ENCODE measurements at regions not wholly inside any gene's neighbourhood (a gene's known extent, or its start where the extent isn't known, plus 50 kb on each side); places are given as distances from the start of the nearest gene placed in this dataset.
"Not testable (repeated sequence)": the region's sequence is repeated elsewhere in the genome, so short reads cannot be mapped to it uniquely, and the experiment has no call there.

- no peaks in the 10 kb centered on the region for H3K4me1 ChIP-seq (ENCODE audit: insufficient read depth, low read length, poor library complexity, severe bottlenecking)
- H3K9me3 ChIP-seq (ENCODE audit: low read length) = no peaks in the 10 kb centered on the region
- H4K20me1 ChIP-seq (ENCODE audit: insufficient read depth, low read length) = no peaks in the 10 kb centered on the region
- intact Hi-C loops (cut with micrococcal nuclease; ENCODE audit: unreplicated experiment) = no loop called here
- no peak overlapping the region for H3K4me3 ChIP-seq (ENCODE audit: low read depth, low read length, poor library complexity, severe bottlenecking)
- POLR2A ChIA-PET = no interaction called here
- H3K36me3 ChIP-seq (ENCODE audit: insufficient read depth, low read length) = no peaks in the 10 kb centered on the region
- no peak overlapping the region for H3K4me2 ChIP-seq (ENCODE audit: low read length)
- DNase-seq (ENCODE audit: low spot score) = no peak
- CTCF ChIA-PET (ENCODE audit: unreplicated experiment) = no interaction called here
- H3K27ac ChIP-seq (ENCODE audit: low read depth, low read length, poor library complexity, severe bottlenecking) = no peak overlapping the region
- no peak overlapping the region for H2AFZ ChIP-seq (ENCODE audit: low read length)
- no peaks in the 10 kb centered on the region for H3K79me2 ChIP-seq (ENCODE audit: insufficient read depth, low read depth, low read length)
- H3K9me2 ChIP-seq (ENCODE audit: insufficient read depth, low read length) = no peaks in the 10 kb centered on the region
- TF ChIP-seq CTCF (conservative IDR thresholded peaks at IDR 0.05; ENCODE audit: low read length) (no peak), EZH2phosphoT487 (IDR thresholded peaks at IDR 0.05; ENCODE audit: borderline replicate concordance, low read depth, low read length) (no peak)
- no TSS peak for BruUV-seq (replicated peaks)
These were observed 145.9 kb downstream of the RTP5 start for GRCh38 chr2:242015108-242016065.

- no peak for DNase-seq (ENCODE audit: low spot score)
- no peaks in the 10 kb centered on the region for H3K36me3 ChIP-seq (ENCODE audit: insufficient read depth, low read length)
- BruUV-seq (replicated peaks) = no TSS peak
- no peaks in the 10 kb centered on the region for H3K79me2 ChIP-seq (ENCODE audit: insufficient read depth, low read depth, low read length)
- no peak overlapping the region for H2AFZ ChIP-seq (ENCODE audit: low read length)
- H3K9me2 ChIP-seq (ENCODE audit: insufficient read depth, low read length) = no peaks in the 10 kb centered on the region
- TF ChIP-seq CTCF (conservative IDR thresholded peaks at IDR 0.05; ENCODE audit: low read length) = no peak
- H3K27ac ChIP-seq (ENCODE audit: low read depth, low read length, poor library complexity, severe bottlenecking) = no peak overlapping the region
- POLR2A ChIA-PET = no interaction called here
- H3K4me3 ChIP-seq (ENCODE audit: low read depth, low read length, poor library complexity, severe bottlenecking) = no peak overlapping the region
- no peaks in the 10 kb centered on the region for H3K9me3 ChIP-seq (ENCODE audit: low read length)
- CTCF ChIA-PET (ENCODE audit: unreplicated experiment) = no interaction called here
- intact Hi-C loops (cut with micrococcal nuclease; ENCODE audit: unreplicated experiment) = no loop called here
- no peaks in the 10 kb centered on the region for H3K4me1 ChIP-seq (ENCODE audit: insufficient read depth, low read length, poor library complexity, severe bottlenecking)
- H4K20me1 ChIP-seq (ENCODE audit: insufficient read depth, low read length) = no peaks in the 10 kb centered on the region
- H3K4me2 ChIP-seq (ENCODE audit: low read length) = no peak overlapping the region
These were observed 147.6 kb downstream of the RTP5 start for GRCh38 chr2:242017086-242017485.

GRCh38 chr2:242018416-242018815 lies 148.9 kb downstream of the RTP5 start:
- DNase-seq (ENCODE audit: low spot score); CTCF ChIA-PET (ENCODE audit: unreplicated experiment); H3K4me3 ChIP-seq (ENCODE audit: low read depth, low read length, poor library complexity, severe bottlenecking); H3K9me3 ChIP-seq (ENCODE audit: low read length); H3K27ac ChIP-seq (ENCODE audit: low read depth, low read length, poor library complexity, severe bottlenecking); intact Hi-C loops (cut with micrococcal nuclease; ENCODE audit: unreplicated experiment); H2AFZ ChIP-seq (ENCODE audit: low read length); H3K9me2 ChIP-seq (ENCODE audit: insufficient read depth, low read length); H3K36me3 ChIP-seq (ENCODE audit: insufficient read depth, low read length); H3K4me1 ChIP-seq (ENCODE audit: insufficient read depth, low read length, poor library complexity, severe bottlenecking); H3K79me2 ChIP-seq (ENCODE audit: insufficient read depth, low read depth, low read length); H3K4me2 ChIP-seq (ENCODE audit: low read length); H4K20me1 ChIP-seq (ENCODE audit: insufficient read depth, low read length); BruUV-seq (replicated peaks): not testable (repeated sequence)
- POLR2A ChIA-PET = interaction anchor here (0.6 kb wide), 1 partner anchor 18 kb away, joined by 5 read pairs; no protein-coding TSS in a partner anchor
